ENCODE measurements at regions not wholly inside any gene's neighbourhood (a gene's known extent, or its start where the extent isn't known, plus 50 kb on each side); places are given as distances from the start of the nearest gene placed in this dataset.

GRCh38 chr1:63152572-63152971 lies 169.8 kb upstream of the FOXD3 start:
- no peak overlapping the region for H2AFZ ChIP-seq (ENCODE audit: control insufficient read depth, low read length)
- no peaks in the 10 kb centered on the region for H3K9me1 ChIP-seq (ENCODE audit: control insufficient read depth, extremely low read depth, insufficient read depth, low read length)
- no peaks in the 10 kb centered on the region for H3K79me2 ChIP-seq (ENCODE audit: control insufficient read depth, insufficient read depth, low read length)
- TF ChIP-seq CTCF (optimal IDR thresholded peaks at IDR 0.05 in 1 of 3, IDR thresholded peaks at IDR 0.05 in 1 of 3, conservative IDR thresholded peaks at IDR 0.05 in 1 of 3; ENCODE audit: extremely low read depth in 1 of 3, insufficient read depth in 2 of 3, low read length in 3 of 3) (no peak), EZH2 (IDR thresholded peaks at IDR 0.05; ENCODE audit: low read length) (no peak)
- H3K36me3 ChIP-seq (ENCODE audit: control insufficient read depth in 2 of 2, extremely low read depth in 1 of 2, insufficient read depth in 2 of 2, low read length in 2 of 2) = no peaks in the 10 kb centered on the region
- H3K9ac ChIP-seq (ENCODE audit: control insufficient read depth, extremely low read depth, insufficient read depth, low read length) = no peak overlapping the region
- FAIRE-seq (no peak), DNase-seq (ENCODE audit: low read depth, low spot score) (no peak)
- H3K27ac ChIP-seq (ENCODE audit: control insufficient read depth, insufficient read depth, low read length) = no peak overlapping the region
- no peaks in the 10 kb centered on the region for H3K9me3 ChIP-seq (ENCODE audit: control insufficient read depth, low read depth, low read length)
- no peak overlapping the region for H3K4me3 ChIP-seq (ENCODE audit: control insufficient read depth in 2 of 3, extremely low read depth in 1 of 3, insufficient read depth in 2 of 3, low read depth in 1 of 3, low read length in 3 of 3)
- no peaks in the 10 kb centered on the region for H3K4me1 ChIP-seq (ENCODE audit: control insufficient read depth, extremely low read depth, insufficient read depth, low read length)
- dilution Hi-C loops (cut with MboI; ENCODE audit: extremely low pct_ligation_motif_present, low sequenced_read_pairs) = no loop called here
- no peak overlapping the region for H3K4me2 ChIP-seq (ENCODE audit: control insufficient read depth, extremely low read depth, insufficient read depth, low read depth, low read length)
- no peaks in the 10 kb centered on the region for H4K20me1 ChIP-seq (ENCODE audit: control insufficient read depth, extremely low read depth, insufficient read depth, low read length)
- no peaks in the 10 kb centered on the region for H3K27me3 ChIP-seq (ENCODE audit: control insufficient read depth, extremely low read depth, insufficient read depth, low read length)

- DNase-seq (ENCODE audit: low read depth, low spot score) (no peak), FAIRE-seq (no peak)
- Histone ChIP-seq H3K4me3 (ENCODE audit: control insufficient read depth in 2 of 3, extremely low read depth in 1 of 3, insufficient read depth in 2 of 3, low read depth in 1 of 3, low read length in 3 of 3) (no peak overlapping the region), H3K27me3 (ENCODE audit: control insufficient read depth, extremely low read depth, insufficient read depth, low read length) (no peaks in the 10 kb centered on the region), H3K9me3 (ENCODE audit: control insufficient read depth, low read depth, low read length) (no peaks in the 10 kb centered on the region), H4K20me1 (ENCODE audit: control insufficient read depth, extremely low read depth, insufficient read depth, low read length) (no peaks in the 10 kb centered on the region), H3K4me1 (ENCODE audit: control insufficient read depth, extremely low read depth, insufficient read depth, low read length) (no peaks in the 10 kb centered on the region), H3K9ac (ENCODE audit: control insufficient read depth, extremely low read depth, insufficient read depth, low read length) (no peak overlapping the region), H2AFZ (ENCODE audit: control insufficient read depth, low read length) (no peak overlapping the region), H3K27ac (ENCODE audit: control insufficient read depth, insufficient read depth, low read length) (no peak overlapping the region), H3K79me2 (ENCODE audit: control insufficient read depth, insufficient read depth, low read length) (no peaks in the 10 kb centered on the region), H3K4me2 (ENCODE audit: control insufficient read depth, extremely low read depth, insufficient read depth, low read depth, low read length) (no peak overlapping the region), H3K36me3 (ENCODE audit: control insufficient read depth in 2 of 2, extremely low read depth in 1 of 2, insufficient read depth in 2 of 2, low read length in 2 of 2) (no peaks in the 10 kb centered on the region), H3K9me1 (ENCODE audit: control insufficient read depth, extremely low read depth, insufficient read depth, low read length) (no peaks in the 10 kb centered on the region)
- TF ChIP-seq EZH2 (IDR thresholded peaks at IDR 0.05; ENCODE audit: low read length) = no peak
- no peak for TF ChIP-seq CTCF (optimal IDR thresholded peaks at IDR 0.05 in 1 of 3, IDR thresholded peaks at IDR 0.05 in 1 of 3, conservative IDR thresholded peaks at IDR 0.05 in 1 of 3; ENCODE audit: extremely low read depth in 1 of 3, insufficient read depth in 2 of 3, low read length in 3 of 3)
- dilution Hi-C loops (cut with MboI; ENCODE audit: extremely low pct_ligation_motif_present, low sequenced_read_pairs) = no loop called here
Measured at GRCh38 chr1:63155437-63155836, 166.9 kb upstream of the FOXD3 start.

All from keratinocyte (primary cell).